Fibroblast of the aortic adventitia (primary cell): ENCODE measurements at regions not wholly inside any gene's neighbourhood (a gene's known extent, or its start where the extent isn't known, plus 50 kb on each side); places are given as distances from the start of the nearest gene placed in this dataset.

Experiments
- DNase-seq: peaks from one replicate; pipeline ENCODE4 v3.0.0-alpha.2; 2010; ENCODE audit warnings: low read depth
- H3K4me3 ChIP-seq: 2 replicates; pipeline ENCODE4 v1.5.1; 2011; ENCODE audit warnings: low read depth, mild to moderate bottlenecking, control low read depth, low read length, moderate library complexity
- TF ChIP-seq, protein P1 (sequence below): IDR thresholded peaks from 2 replicates; pipeline ENCODE4 v1.5.1; 2011; ENCODE audit warnings: mild to moderate bottlenecking, low read length, control low read depth, inconsistent platforms; ENCODE audit not compliant: insufficient read depth

DNA sequence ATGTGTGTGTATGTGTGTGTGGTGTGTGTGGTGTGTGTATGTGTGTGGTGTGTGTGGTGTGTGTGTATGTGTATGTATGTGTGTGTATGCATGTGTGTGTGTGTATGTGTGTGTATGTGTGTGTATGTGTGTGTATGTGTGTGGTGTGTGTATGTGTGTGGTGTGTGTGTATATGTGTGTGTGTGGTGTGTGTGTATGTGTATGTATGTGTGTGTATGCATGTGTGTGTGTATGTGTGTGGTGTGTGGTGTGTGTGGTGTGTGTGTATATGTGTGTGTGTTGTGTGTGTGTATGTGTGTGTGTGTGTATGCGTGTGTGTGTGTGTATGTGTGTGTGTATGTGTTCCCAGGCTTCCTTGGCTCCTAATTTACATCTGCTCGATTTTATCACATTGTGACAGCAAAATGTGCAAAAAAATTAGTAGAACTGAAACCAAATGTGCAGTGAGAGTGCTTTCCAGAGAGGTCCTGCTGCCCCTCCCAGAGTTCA lies 234.5 kb downstream of the BMP7 start:
- TF ChIP-seq, protein P1, sequence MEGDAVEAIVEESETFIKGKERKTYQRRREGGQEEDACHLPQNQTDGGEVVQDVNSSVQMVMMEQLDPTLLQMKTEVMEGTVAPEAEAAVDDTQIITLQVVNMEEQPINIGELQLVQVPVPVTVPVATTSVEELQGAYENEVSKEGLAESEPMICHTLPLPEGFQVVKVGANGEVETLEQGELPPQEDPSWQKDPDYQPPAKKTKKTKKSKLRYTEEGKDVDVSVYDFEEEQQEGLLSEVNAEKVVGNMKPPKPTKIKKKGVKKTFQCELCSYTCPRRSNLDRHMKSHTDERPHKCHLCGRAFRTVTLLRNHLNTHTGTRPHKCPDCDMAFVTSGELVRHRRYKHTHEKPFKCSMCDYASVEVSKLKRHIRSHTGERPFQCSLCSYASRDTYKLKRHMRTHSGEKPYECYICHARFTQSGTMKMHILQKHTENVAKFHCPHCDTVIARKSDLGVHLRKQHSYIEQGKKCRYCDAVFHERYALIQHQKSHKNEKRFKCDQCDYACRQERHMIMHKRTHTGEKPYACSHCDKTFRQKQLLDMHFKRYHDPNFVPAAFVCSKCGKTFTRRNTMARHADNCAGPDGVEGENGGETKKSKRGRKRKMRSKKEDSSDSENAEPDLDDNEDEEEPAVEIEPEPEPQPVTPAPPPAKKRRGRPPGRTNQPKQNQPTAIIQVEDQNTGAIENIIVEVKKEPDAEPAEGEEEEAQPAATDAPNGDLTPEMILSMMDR: no peak
- no peak for DNase-seq
- no peak overlapping the region for H3K4me3 ChIP-seq

DNA sequence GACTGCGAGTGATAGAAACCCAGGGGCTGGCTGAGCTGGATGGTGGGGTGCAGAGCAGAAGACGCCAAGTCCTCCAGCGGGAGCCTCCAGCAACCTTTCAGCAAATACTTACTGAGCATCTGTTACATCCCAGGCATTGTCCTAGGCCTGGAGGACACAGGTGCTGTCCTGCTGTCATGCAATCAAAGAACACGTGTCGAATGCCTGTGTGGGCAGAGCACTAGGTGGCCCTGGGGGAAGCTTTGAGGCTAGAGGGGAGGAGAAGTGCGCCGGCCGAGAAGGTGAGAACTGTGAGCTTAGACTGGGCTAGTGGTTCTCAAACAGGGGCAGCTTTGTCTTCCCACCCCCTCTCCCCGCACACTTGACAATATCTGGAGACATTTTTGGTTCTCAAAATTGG lies 233.6 kb downstream of the BMP7 start:
- DNase-seq: no peak
- TF ChIP-seq, protein P1: no peak
- H3K4me3 ChIP-seq: no peak overlapping the region

DNA sequence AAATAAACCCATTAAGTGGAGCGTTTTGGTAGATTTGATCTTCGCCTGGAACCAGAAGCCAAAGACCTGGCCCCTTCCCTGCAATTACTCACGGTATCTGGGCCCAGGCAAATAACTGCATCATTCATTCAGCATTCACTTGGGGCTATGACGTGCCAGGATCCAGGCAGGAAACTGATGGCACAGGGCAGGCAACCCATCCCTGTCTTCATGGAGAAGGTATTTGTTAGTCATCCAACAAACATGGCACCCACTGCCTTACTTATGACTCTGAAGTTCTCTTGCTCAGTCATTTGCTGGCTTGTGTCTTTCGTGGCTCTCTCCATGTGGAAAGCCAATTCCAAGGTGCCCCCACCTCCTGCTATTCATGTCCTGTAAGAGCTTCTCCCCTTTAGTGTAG lies 232.4 kb downstream of the BMP7 start:
- no peak for DNase-seq
- TF ChIP-seq, protein P1: no peak
- no peak overlapping the region for H3K4me3 ChIP-seq

DNA sequence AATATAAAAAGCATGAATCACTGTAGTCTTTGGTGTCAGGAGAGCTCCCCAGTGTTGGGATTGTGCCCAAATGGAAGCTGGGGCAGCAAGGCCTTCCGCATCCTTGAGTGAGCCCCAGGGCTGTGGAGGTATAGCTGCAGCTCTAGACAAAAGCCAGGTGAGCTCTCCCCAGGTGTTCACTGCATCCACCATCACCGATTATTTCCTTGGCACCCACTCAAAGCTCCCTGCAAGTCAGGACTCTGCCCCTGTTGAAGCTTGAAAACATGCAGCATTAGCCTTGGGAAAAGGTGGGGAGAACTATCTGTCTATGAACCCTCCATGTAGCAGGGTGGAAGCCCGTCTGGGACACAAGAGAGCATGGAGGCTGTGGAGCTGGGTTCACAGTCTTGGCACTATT lies 228.8 kb downstream of the BMP7 start:
- H3K4me3 ChIP-seq: no peak overlapping the region
- DNase-seq: no peak
- TF ChIP-seq, protein P1: no peak

DNA sequence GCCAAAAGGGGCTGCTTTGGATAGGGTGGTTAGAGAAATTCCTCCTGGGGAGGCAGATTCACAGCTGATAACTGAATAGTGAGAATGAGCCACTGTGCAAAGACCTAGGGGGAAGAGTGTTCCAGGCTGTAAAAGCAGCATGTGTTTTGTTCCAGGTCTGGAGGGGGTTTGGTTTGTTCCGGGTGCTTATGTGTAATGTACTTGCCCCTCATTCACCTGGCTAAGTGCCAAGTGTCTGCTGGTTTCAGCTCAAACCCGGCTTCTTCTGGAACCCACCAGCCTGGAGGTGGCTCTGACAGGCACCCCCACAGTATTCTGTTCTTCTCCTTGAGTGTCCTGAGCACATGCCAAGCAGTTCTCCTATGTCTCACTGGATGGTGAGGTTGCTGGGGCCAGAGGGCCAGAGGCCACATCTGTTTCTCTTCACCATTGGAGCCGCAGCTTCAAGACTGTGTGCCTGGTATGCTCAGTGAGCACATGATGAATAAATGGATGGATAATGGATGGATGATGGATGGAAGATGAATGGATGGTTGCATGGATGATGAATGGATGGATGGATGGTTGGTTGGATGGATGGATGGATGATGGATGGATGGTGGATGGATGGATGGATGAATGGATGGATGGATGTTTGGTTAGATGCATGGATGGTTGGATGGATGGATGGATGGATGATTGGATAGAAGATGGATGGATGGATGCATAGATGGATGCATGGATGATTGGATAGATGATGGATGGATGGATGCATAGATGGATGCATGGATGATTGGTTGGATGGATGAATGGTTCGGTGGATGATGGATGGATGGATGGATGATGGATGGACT lies 227.6 kb downstream of the BMP7 start:
- H3K4me3 ChIP-seq: no peak overlapping the region
- no peak for DNase-seq
- TF ChIP-seq, protein P1: no peak

DNA sequence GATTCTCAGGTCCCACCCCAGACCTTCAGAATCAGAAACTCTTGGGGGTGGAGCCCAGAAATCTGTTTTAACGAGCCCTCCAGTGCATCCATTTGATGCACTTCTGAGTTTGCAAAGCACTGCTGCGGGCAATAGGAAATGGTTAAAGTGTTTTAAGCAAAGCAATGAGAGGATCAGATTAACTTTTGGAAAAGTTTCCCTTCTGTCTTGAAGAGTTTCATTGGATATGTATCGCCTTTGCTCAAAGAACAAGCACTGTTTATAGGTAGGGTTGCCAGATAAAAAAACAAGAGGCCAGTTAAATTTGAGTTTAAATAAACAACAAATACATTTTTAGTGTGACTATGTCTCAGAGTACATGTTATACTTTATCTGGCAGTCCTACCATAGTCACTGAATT lies 226.0 kb downstream of the BMP7 start:
- DNase-seq: no peak

More for the DNA sequence above, 226.0 kb downstream of the BMP7 start:
- TF ChIP-seq, protein P1: no peak
- no peak overlapping the region for H3K4me3 ChIP-seq
